Stimulated activated CD8-positive, alpha-beta memory T cell treated with anti-CD3 and anti-CD28 coated beads, Interleukin-12 subunit alpha, Interleukin-12 subunit beta, amount 100 ng/mL, for 24 hours (primary cell): ENCODE measurements at regions not wholly inside any gene's neighbourhood (a gene's known extent, or its start where the extent isn't known, plus 50 kb on each side); places are given as distances from the start of the nearest gene placed in this dataset.
"Not testable (repeated sequence)": the region's sequence is repeated elsewhere in the genome, so short reads cannot be mapped to it uniquely, and the experiment has no call there.

Experiments used
- DNase-seq: peaks from one replicate; pipeline ENCODE4 v3.0.0-alpha.2; 2020; ENCODE audit errors: extremely low read depth

DNA sequence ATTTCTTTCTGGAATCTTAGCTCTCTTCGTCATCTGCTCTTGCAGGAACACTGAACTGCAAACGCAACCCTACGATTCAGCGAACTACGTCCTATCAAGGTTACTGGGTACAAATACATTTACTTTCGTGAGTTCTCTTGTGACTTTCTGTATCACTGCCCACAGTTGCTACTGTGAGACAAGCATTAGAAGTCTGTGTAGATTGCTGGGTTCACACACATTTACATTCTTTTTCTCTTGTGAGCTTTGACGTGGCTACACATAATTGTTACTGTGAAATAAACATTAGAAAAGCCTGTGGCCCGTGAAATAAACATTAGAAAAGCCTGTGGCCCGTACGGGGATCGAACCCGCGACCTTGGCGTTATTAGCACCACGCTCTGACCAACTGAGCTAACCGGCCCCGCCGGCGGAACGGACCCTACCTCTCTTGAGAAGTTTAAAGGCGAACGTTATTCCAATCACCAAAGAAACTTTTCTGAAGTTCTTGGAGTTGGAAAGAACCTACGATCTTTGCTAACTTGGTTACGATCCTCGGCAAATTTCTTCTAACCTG lies 61.2 kb upstream of the ZNF322 start:
- DNase-seq = not testable (repeated sequence)

DNA sequence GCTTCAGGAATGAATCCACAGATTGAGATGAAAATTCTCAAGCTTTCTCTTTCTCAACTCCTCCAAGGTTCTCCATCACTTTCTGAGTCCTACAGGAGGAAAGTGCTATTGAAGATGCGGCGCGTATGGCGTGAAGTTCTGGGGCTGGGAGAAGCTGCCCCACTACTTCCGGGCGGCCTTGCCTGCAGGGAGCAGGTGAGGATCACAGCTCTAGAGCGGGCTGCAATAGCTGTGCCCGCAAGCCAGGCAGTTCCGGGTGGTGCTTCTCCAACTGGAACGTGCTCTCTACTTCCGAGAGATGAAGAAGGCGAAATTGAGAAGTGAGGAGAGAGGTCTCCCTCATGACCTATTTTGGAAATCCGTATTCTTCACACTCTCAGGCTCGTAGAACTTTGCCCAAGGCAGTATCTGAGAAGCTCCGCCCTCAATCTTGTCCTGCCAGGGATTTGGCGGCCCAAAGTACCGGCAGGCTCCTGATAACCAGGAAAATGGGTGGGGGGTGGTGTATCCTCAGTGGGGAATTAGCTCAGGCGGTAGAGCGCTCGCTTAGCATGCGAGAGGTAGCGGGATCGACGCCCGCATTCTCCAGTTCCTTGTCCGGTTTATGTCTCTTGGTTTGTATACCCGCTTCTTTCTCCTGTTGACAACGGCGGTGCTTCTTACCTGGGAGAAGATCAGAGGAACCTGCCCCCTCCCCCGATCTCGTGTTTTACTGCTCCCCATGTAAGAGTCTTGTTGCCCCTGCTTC lies 70.6 kb upstream of the ZNF322 start:
- not testable (repeated sequence) for DNase-seq

DNA sequence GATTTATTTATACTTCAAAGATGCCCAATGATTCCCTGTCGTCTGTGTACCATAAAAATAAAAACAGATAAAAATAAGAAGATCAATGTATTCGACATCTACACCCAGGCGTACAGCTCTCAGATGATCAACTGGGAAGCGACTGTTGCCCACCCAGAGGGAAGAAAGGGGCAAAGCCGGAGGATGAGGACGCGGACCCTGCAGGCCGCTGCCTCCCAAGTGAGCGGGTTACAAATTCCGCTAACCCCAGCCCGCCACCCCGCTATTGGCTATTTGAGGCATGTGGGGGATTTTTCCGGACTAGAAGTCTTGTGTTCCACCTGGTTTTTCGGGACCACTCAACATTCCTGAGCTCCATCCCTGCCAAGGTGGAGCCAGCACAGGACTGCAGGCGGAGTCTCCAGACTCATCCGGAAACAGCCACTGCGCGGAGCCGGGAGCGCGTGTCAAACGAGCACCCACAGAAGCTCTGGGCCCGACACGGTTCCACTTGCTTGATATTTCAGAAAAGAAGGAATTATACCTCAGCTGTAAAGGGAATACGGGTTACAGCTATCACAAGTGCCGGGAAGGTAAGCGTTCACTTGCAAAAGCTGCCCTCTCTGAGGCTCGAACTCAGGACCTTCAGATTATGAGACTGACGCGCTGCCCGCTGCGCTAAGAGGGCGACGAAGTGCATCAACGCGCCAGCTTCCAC lies 75.4 kb upstream of the ZNF322 start:
- not testable (repeated sequence) for DNase-seq

DNA sequence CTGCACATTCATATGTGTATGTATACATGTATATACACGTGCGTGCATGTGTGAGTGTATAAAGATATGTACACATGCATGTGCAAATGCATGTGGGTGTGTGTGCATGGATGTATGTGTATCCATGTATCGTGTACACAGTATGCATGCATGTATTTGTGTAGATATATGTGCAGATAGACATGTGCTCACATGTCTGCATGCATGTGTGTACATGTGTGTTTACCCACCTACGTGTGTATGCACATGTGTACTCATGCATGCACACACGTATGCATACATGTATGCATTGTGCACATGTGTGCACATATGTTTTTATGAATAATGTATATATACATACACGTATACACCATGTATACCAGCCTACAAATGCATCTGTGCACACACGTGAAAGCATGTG lies 80.3 kb upstream of the ZNF322 start:
- no peak for DNase-seq

DNA sequence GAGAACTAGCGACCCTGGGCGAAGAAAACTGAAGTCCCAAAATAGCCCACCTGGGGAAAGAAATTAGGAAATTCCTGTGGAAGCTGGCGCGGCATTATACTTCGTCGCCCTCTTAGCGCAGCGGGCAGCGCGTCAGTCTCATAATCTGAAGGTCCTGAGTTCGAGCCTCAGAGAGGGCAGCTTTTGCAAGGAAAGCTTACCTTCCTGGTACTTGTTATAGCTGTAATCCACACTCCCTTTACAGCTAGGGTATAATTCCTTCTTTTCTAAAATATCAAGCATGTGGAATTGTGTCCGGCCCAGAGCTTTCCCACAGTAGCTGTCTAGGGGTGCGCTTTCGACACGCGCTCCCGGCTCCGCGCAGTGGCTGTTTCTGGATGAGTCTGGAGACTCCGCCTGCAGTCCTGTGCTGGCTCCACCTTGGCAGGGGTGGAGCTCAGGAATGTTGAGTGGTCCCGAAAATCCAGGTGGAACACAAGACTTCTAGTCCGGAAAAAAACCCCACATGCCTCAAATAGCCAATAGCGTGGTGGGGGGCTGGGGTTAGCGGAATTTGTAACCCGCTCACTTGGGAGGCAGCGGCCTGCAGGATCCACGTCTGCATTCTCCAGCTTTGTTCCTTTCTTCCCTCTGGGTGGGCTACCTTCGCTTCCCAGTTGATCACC lies 83.7 kb upstream of the ZNF322 start:
- DNase-seq = no peak

DNA sequence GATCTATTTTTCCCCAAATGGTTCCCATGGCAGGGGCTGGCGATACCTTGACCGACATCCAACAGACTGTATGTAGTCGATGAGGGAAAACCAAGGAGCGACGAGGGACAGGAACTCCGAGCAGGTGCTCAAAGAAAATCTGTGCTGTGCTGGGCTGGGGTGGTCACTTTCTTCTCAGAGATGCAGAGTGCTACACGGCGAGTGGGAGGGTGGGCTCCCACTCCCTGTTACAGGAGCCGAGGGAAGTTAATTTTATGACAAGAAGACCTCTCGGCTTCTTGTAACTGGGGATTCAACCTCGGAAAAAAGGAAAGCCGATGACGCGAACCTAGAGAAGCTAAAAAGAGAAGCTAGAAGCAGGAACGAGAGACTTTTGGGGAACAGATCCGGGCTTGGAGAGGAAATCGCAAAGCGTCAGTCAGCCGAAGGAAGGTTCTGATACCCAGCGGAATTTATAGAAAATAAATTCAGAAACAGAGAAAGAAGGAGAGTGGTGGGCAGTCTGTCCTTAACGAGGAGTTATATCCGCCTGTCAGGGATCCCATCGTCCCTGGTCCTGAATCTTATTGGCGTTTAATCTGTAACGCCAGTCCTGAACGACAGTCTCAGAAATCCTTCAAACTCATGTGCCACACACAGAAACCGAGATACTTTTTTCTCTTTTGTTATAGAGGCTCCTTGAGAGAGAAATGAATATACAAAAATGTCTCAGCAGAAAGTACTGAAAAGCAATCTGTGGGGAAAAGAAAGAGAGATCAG lies 84.6 kb upstream of the ZNF322 start:
- no peak for DNase-seq

DNA sequence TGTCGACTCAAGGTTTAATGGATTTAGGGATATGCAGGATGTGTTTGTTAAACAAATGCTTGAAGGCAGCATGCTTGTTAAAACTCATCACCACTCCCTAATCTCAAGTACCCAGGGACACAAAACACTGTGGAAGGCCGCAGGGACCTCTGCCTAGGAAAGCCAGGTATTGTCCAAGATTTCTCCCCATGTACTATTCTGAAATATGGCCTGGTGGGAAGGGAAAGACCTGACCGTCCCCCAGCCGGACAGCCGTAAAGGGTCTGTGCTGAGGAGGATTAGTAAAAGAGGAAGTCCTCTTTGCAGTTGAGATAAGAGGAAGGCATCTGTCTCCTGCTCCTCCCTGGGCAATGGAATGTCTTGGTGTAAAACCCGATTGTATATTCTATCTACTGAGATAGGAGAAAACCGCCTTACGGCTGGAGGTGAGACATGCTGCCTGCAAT lies 85.3 kb upstream of the ZNF322 start:
- DNase-seq = not testable (repeated sequence)

DNA sequence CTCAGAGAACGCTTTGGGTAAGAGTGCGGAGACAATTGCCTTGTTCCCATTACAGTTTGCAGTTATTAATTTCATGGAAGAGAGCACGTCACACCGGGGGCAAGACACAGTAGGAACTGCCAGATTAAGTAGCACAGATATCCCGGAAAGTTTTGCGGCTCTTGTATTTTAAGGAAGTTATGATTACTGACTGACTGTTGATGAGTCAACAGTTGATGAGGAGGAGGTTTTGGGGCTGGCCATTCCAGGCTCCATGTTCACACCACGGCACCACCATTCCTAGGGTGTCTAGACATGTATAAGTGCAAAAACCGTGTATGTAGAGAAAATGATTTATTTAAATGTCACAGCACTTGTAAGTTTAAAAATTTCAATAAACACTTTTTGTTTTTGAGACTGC lies 86.4 kb upstream of the ZNF322 start:
- DNase-seq = not testable (repeated sequence)

DNA sequence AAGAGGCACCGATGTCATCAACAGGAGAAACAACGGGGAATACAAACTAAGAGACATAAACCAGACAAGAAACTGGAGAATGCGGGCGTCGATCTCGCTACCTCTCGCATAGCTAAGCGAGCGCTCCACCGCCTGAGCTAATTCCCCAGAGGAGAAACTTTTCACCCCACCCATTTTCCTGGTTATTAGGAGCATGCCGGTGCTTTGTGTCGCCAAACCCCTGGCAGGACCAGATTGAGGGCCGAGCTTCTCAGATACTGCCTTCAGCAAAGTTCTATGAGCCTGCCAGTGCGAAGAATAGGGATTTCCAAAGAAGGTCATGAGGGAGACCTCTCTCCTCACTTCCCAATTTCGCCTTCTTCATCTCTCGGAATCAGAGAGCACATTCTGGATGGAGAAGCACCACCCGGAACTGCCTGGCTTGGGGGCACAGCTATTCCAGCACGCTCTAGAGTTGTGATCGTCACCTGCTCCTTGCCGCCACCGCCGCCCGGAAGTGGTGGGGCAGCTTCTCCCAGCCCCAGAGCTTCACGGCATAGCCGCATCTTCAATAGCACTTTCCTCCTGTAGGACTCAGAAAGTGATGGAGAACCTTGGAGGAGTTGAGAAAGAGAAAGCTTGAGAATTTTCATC lies 89.7 kb upstream of the ZNF322 start:
- not testable (repeated sequence) for DNase-seq

DNA sequence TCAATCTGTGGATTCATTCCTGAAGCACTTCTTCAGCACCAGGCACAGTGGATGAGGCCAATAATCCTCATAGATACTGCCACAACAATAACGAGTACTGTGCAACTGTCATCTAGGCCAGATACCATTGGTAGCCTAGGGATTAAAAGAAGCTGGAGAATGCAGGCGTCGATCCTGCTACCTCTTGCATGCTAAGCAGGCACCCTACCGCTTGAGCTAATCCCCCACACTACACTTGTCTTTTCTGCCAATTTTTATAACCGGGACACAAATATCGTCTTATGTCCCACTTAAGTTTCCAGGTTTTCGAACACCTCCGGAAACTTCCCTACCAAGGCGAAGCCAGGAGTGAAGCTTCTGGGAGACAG lies 90.2 kb upstream of the ZNF322 start:
- not testable (repeated sequence) for DNase-seq

DNA sequence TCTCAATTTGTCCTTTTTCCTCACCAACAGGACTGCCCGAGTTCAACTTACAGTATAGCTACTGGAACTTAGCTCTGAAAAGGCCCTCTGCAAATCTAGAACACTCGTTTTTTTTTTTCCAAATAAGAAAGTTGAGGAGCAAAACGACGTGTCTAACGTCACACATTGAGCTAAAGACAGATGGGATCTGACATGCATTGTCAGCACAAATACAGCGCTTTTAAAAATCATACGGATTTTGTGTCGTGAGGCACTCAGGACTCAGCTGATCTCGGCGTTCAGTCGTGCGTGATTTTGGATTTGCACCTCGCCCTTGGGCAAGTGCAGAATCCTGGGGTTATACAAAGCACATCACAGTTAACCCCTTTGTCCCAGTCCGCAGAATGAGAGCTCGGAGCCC lies 94.7 kb upstream of the ZNF322 start:
- DNase-seq = no peak

DNA sequence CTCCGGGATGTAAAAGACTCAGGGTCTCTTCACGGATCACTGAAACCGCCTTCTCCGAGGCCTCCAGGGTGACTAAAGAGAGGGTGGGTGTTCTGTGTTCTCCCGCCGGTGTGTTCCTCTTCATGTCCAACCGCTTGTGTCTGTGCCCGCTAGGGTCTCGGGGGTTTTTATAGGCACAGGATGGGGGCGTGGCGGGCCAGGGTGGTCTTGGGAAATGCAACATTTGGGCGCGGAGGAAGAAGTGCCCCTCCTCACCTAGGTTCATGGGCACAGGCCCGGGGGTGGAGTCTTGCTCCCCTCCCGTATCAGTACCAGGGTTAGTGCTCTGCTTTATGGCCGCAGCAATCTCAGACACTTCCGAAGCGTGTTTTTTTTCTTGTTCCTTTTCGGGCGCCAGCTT lies 95.3 kb upstream of the ZNF322 start:
- DNase-seq = not testable (repeated sequence)

DNA sequence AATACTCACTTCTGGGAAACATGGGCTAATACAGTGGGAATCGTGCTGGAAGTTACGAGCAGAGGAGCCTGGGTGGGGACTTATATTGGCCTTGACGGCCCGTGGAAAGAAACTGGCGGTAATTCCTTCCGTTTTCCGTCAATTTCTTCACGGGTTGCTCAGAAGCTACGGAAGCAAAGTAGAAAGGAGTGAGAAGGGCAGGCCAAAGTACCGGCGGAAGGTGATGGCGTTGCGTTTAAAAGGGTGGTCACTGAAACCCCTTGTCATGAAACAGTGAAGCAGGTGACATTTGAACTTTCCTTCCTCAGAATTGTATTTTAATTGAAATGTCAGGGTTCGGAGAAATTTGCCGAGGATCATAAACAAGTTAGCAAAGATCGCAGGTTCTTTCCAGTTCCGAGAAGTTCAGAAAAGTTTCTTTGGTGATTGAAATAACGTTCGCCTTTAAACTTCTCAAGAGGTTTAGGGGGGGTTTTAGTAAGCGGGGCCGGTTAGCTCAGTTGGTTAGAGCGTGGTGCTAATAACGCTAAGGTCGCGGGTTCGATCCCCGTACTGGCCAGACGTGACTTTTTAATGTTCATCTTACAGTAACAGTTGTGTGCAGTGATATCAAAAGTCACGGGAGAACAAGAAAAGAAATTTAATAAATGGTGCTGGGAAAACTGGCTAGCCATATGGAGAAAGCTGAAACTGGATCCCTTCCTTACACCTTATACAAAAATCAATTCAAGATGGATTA lies 96.7 kb upstream of the ZNF322 start:
- DNase-seq = not testable (repeated sequence)

DNA sequence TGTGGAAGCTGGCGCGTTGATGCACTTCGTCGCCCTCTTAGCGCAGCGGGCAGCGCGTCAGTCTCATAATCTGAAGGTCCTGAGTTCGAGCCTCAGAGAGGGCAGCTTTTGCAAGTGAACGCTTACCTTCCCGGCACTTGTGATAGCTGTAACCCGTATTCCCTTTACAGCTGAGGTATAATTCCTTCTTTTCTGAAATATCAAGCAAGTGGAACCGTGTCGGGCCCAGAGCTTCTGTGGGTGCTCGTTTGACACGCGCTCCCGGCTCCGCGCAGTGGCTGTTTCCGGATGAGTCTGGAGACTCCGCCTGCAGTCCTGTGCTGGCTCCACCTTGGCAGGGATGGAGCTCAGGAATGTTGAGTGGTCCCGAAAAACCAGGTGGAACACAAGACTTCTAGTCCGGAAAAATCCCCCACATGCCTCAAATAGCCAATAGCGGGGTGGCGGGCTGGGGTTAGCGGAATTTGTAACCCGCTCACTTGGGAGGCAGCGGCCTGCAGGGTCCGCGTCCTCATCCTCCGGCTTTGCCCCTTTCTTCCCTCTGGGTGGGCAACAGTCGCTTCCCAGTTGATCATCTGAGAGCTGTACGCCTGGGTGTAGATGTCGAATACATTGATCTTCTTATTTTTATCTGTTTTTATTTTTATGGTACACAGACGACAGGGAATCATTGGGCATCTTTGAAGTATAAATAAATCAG lies 106.8 kb upstream of the ZNF322 start:
- not testable (repeated sequence) for DNase-seq

DNA sequence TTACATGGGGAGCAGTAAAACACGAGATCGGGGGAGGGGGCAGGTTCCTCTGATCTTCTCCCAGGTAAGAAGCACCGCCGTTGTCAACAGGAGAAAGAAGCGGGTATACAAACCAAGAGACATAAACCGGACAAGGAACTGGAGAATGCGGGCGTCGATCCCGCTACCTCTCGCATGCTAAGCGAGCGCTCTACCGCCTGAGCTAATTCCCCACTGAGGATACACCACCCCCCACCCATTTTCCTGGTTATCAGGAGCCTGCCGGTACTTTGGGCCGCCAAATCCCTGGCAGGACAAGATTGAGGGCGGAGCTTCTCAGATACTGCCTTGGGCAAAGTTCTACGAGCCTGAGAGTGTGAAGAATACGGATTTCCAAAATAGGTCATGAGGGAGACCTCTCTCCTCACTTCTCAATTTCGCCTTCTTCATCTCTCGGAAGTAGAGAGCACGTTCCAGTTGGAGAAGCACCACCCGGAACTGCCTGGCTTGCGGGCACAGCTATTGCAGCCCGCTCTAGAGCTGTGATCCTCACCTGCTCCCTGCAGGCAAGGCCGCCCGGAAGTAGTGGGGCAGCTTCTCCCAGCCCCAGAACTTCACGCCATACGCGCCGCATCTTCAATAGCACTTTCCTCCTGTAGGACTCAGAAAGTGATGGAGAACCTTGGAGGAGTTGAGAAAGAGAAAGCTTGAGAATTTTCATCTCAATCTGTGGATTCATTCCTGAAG lies 111.6 kb upstream of the ZNF322 start:
- not testable (repeated sequence) for DNase-seq

DNA sequence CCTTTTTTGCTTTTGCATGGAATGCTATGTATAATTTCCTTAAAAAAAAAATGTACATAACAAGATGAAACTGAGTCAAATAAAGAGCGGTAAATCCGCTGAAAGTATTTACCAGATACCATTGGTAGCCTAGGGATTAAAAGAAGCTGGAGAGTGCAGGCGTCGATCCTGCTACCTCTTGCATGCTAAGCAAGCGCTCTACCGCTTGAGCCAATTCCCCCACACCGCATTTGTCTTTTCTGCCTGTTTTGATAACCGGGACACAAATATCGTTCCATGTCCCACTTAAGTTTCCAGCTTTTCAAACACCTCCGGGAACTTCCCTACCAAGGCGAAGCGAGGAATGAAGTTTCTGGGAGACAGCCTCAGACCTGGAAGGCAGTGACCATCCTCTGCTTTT lies 113.9 kb upstream of the ZNF322 start:
- not testable (repeated sequence) for DNase-seq

DNA sequence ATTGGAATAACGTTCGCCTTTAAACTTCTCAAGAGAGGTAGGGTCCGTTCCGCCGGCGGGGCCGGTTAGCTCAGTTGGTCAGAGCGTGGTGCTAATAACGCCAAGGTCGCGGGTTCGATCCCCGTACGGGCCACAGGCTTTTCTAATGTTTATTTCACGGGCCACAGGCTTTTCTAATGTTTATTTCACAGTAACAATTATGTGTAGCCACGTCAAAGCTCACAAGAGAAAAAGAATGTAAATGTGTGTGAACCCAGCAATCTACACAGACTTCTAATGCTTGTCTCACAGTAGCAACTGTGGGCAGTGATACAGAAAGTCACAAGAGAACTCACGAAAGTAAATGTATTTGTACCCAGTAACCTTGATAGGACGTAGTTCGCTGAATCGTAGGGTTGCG lies 121.0 kb upstream of the ZNF322 start:
- DNase-seq = not testable (repeated sequence)

DNA sequence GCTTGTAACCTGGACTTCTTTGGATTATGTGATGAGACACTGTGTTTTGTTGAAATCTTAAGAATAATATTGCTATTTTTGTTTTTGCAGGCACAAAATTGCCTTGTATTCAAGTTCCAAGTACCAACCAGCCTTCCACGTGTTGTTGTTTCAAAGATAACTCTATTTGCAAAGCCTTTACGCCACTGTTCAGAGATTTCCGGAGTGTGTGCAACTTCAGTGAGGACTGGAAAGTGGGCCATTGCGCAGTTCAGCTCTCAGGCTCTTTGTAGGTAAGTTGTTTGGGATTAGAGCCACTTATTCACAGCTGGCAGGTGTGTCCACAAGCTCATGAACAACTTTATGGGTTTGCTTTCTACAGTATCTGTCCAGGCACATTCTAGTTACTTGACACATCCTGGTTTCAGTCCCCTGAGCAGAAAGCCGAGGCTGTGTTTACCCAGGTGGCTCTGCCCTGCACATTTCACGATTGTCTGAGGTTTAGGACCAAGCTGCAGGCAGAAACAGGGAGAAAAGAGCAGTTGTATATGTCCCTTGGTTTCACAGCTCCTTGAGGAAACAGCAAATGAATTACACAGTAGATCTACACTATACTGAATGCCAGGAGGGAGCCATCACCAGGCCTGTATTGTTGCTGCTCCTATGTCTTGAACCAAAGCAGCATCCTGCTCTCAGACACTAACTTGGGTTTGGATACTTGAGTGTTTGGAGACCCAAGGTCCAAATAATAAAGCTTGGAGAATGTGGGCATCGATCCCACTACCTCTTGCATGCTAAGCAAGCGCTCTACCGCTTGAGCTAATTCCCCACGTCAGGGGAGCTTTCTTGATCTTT lies 136.1 kb upstream of the ZNF322 start:
- not testable (repeated sequence) for DNase-seq
